ENCODE measurements at regions not wholly inside any gene's neighbourhood (a gene's known extent, or its start where the extent isn't known, plus 50 kb on each side); places are given as distances from the start of the nearest gene placed in this dataset.
"Not testable (repeated sequence)": the region's sequence is repeated elsewhere in the genome, so short reads cannot be mapped to it uniquely, and the experiment has no call there.

- no peak for DNase-seq
Measured at GRCh38 chrX:77167993-77168392, 279.2 kb upstream of the FGF16 start.

GRCh38 chrX:77174680-77175519 lies 272.3 kb upstream of the FGF16 start:
- DNase-seq, result no peak

DNA sequence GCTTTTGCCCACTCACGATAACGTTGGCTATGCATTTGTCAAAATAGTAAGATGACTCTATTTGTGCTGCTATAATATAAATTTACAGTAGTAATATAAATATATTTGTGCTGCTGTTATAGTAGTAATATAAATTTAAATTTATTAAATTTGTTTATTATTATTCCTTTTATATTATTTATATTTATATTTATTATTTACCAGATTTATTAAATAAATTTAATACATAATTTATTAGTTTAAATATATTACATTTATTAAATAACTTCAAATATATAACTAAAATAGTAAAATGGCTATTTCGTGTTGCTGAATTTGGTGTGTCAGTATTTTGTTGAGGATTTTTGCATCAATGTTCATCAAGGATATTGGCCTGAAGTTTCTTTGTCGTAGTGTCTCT lies 246.5 kb upstream of the FGF16 start:
- no peak for DNase-seq

DNA sequence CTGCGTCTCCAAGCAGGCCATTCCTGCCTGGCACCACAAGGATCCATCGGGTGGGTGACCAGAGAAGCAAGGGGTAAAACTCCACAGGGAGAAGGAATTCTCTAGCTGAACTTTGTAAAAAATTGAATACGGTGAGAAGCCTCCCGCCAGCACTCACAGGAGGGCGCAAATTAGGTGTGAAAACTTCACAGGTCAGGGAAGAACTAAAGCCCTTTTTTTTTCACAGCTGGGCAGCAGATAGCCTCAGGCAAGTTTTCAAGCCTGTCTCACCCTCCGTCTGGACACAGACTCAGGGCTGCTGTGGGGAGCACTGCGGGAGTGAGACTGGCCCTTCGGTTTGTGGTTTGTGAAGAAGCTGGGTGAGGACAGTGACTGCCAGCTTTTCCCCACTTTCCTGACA lies 224.1 kb upstream of the FGF16 start:
- no peak for DNase-seq

DNA sequence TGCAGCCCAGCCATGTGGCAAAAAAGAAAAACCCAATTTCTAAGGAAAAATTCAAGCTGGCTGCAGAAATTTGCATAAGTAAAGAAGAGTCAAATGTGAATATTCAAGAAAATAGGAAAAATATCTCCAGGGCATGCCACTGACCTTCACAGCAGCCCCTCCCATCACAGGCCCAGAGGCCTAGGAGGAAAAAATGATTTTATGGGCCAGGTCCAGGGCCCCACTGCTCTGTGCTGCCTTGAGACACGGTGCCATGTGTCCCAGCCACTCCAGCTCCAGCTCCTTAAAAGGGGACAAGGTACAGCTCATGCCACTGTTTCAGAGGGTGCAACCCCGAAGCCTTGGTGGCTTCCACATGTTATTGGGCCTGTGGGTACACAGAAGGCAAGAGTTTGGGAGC lies 182.7 kb upstream of the FGF16 start:
- no peak for DNase-seq

GRCh38 chrX:77275392-77275791 lies 171.8 kb upstream of the FGF16 start:
- DNase-seq, result peak; percentile 1

- DNase-seq, result peak; percentile 14
Measured at GRCh38 chrX:77276742-77277141, 170.4 kb upstream of the FGF16 start.

GRCh38 chrX:77277911-77278310 lies 169.3 kb upstream of the FGF16 start:
- no peak for DNase-seq

GRCh38 chrX:77279373-77279772 lies 167.8 kb upstream of the FGF16 start:
- not testable (repeated sequence) for DNase-seq

- no peak for DNase-seq
Measured at GRCh38 chrX:77293331-77293995, 153.7 kb upstream of the FGF16 start.

DNA sequence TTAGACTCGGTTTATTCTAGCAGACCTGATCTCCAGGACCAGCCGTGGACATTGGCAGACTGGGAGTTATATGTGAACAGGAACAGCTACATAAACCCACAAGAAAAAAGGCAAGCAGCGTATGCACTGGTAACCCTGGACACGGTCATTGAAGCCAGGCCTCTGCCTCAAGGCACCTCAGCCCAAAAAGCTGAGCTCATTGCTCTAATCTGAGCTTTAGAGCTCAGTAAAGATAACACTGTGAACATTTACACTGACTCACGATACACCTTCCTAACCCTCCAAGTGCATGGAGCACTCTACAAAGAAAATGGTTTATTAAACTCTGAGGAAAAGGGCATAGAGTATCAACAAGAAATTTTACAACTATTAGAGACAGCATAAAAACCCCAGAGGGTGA lies 148.9 kb upstream of the FGF16 start:
- DNase-seq, result no peak

DNA sequence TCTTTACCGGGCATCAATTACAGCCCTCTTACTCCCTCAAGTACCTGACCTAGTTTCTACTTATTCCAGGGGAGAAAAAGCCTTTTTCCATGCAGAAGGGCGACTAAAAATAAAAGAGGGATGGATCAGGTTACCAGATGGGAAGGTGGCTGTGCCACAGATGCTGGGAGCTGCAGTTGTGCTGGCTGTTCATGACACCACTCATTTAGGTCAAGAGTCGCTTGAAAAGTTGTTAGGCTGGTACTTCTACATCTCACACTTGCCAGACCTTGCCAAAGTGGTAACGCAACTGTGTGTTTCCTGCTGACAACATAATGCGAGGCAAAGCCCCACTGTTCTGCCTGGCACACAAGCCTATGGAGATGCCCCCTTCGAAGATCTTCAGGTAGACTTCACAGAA lies 148.4 kb upstream of the FGF16 start:
- DNase-seq, result no peak

DNA sequence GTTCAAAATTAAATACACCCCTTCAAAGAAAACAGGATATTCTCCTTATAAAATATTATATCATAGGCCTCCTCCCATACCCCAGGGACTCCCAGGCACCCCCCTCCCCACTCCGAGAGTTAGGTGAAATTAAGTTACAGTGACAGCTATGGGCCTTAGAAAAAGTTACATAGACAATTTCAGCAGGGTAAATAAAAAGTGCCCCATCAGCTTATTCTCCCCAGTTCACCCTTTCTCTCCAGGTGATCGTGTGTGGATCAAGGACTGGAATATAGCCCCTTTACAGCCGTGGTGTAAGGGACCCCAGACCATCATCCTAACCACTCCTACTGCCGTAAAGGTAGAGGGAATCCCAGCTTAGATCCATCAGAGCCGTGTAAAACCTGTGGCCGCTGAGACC lies 147.6 kb upstream of the FGF16 start:
- DNase-seq, result no peak

DNA sequence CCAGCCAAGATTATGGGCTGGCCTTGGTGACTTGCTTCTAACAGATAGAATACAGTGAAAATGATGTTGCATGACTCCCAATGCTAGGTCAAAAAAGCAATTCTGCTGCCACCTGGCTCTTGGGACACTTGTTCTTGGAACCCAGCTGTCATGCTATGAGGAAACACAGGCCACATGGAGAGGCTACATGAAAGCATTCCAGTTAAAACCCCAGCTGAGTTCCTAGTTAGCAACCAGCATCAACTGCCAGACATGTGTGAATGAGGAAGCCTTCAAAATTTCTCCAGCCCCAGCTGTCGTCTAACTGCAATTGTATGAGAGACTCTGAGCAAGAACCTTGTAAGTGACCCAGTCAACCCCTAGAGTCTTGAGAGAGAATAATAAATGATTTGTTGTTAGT lies 105.2 kb upstream of the FGF16 start:
- no peak for DNase-seq

GRCh38 chrX:77346859-77347258 lies 100.3 kb upstream of the FGF16 start:
- DNase-seq, result no peak

GRCh38 chrX:77347572-77347971 lies 99.6 kb upstream of the FGF16 start:
- no peak for DNase-seq

DNA sequence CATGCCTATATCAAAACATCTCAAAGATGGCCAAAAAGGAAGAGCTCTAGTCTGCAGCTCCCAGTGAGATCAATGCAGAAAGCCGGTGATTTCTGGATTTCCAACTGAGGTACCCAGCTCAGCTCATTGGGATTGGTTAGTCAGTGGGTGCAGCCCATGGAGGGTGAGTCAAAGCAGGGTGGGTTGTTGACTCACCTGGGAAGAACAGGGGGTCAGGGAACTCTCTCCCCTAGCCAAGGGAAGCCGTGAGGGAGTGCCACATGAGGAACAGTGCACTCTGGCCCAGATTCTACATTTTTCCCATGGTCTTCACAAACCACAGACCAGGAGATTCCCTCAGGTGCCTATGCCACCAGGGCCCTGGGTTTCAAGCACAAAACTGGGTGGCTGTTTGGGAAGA lies 57.3 kb upstream of the FGF16 start:
- no peak for DNase-seq

DNA sequence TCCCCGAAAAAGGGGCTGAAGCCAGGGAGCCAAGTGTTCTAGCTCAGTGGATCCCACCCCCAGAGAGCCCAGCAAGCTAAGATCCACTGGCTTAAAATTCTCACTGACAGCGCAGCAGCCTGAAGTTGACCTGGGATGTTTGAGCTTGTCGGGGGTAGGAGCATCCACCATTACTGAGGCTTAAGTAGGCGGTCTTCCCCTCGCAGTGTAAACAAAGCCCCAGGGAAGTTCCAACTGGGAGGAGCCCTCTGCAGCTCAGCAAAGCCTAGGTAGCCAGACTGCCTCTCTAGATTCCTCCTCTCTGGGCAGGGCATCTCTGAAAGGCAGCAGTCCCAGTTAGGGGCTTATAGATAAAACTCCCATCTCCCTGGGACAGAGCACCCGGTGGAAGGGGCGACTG lies 56.8 kb upstream of the FGF16 start:
- not testable (repeated sequence) for DNase-seq

GRCh38 chrX:77396781-77397180 lies 50.4 kb upstream of the FGF16 start:
- no peak for DNase-seq

All from OCI-M1 (cell line).